OCI-LY3 (cell line): ENCODE measurements at regions not wholly inside any gene's neighbourhood (a gene's known extent, or its start where the extent isn't known, plus 50 kb on each side); places are given as distances from the start of the nearest gene placed in this dataset.

Experiments
- H2AFZ ChIP-seq: fragments of 200-600, 300-600 bp; shearing (Covaris generic); 2 replicates; pipeline ENCODE4 v1.6.0; 2014; ENCODE audit warnings: antibody characterized with exemption, low read depth, low read length
- H3K27ac ChIP-seq: fragments of 200-600, 300-600 bp; sonication (generic); 2 replicates; pipeline ENCODE4 v1.5.1; 2014; ENCODE audit warnings: mild to moderate bottlenecking, low read length, moderate library complexity, mixed read lengths
- H3K27me3 ChIP-seq: fragments of 200-600, 300-600 bp; sonication (generic); 2 replicates; pipeline ENCODE4 v1.6.1; 2014; ENCODE audit warnings: low read depth, low read length, mixed read lengths
- H3K36me3 ChIP-seq: fragments of 200-600, 300-600 bp; sonication (generic); replicated peaks from 2 replicates; pipeline ENCODE3; 2014; ENCODE audit warnings: low read depth, low read length, mixed read lengths
- H3K4me1 ChIP-seq: fragments of 300-600, 200-600 bp; sonication (generic); 2 replicates; pipeline ENCODE4 v1.6.1; 2014; ENCODE audit warnings: low read length, mixed read lengths
- H3K4me2 ChIP-seq: fragments of 200-600, 300-600 bp; sonication (generic); 2 replicates; pipeline ENCODE4 v1.6.1; 2014; ENCODE audit warnings: low read length, mixed read lengths
- H3K4me3 ChIP-seq: fragments of 300-600, 200-600 bp; sonication (generic); 2 replicates; pipeline ENCODE4 v1.5.1; 2014; ENCODE audit warnings: antibody characterized with exemption, mild to moderate bottlenecking, low read length, moderate library complexity
- H3K79me2 ChIP-seq: fragments of 300-600, 200-600 bp; shearing (Covaris generic); 2 replicates; pipeline ENCODE4 v1.6.1; 2014; ENCODE audit warnings: mild to moderate bottlenecking, low read length, mixed read lengths
- H3K9ac ChIP-seq: fragments of 300-600, 200-600 bp; shearing (Covaris generic); 2 replicates; pipeline ENCODE4 v1.6.0; 2014; ENCODE audit warnings: mild to moderate bottlenecking, low read length, moderate library complexity
- H3K9me3 ChIP-seq: fragments of 200-600, 300-600 bp; shearing (Covaris generic); 2 replicates; pipeline ENCODE4 v1.6.1; 2014; ENCODE audit warnings: low read length, mixed read lengths; ENCODE audit not compliant: insufficient read depth
- H4K20me1 ChIP-seq: fragments of 200-600, 300-600 bp; sonication (generic); 2 replicates; pipeline ENCODE4 v1.6.1; 2016; ENCODE audit warnings: low read length, mixed read lengths; ENCODE audit not compliant: insufficient read depth
- CTCF ChIP-seq: fragments of 200-600, 300-600 bp; sonication (generic); IDR thresholded peaks from 2 replicates; pipeline ENCODE4 v1.5.1; 2014; ENCODE audit warnings: antibody characterized with exemption, low read length, low read depth
- EZH2phosphoT487 ChIP-seq: fragments of 200-600 bp; shearing (Covaris generic); IDR thresholded peaks from 2 replicates; pipeline ENCODE4 v1.6.1; 2018; ENCODE audit warnings: antibody characterized with exemption, mixed run types, low read depth

- no peak overlapping the region for H3K27ac ChIP-seq
- H2AFZ ChIP-seq: no peak overlapping the region
- TF ChIP-seq EZH2phosphoT487 (no peak), CTCF (no peak)
- H3K27me3 ChIP-seq: no peaks in the 10 kb centered on the region
- no peaks in the 10 kb centered on the region for H4K20me1 ChIP-seq
- H3K4me1 ChIP-seq: no peaks in the 10 kb centered on the region
- no peak overlapping the region for H3K9ac ChIP-seq
- no peak overlapping the region for H3K4me2 ChIP-seq
- H3K9me3 ChIP-seq: no peaks in the 10 kb centered on the region
- H3K4me3 ChIP-seq: no peak overlapping the region
- H3K36me3 ChIP-seq: no peaks in the 10 kb centered on the region
- H3K79me2 ChIP-seq: no peaks in the 10 kb centered on the region
These were observed 50.0 kb upstream of the AADAT start for GRCh38 chr4:170139764-170140163.
